ENCODE measurements at regions not wholly inside any gene's neighbourhood (a gene's known extent, or its start where the extent isn't known, plus 50 kb on each side); places are given as distances from the start of the nearest gene placed in this dataset.

- TF ChIP-seq ZBTB43 (CRISPR knock-in tag; IDR thresholded peaks at IDR 0.05) (no peak), CTCF (IDR thresholded peaks at IDR 0.05) (no peak), USF1 (CRISPR knock-in tag; IDR thresholded peaks at IDR 0.05) (no peak), CBFB (CRISPR knock-in tag; IDR thresholded peaks at IDR 0.05; ENCODE audit: low read depth) (no peak), ATF2 (CRISPR knock-in tag; IDR thresholded peaks at IDR 0.05; ENCODE audit: borderline replicate concordance, low read depth) (no peak), MAX (CRISPR knock-in tag; IDR thresholded peaks at IDR 0.05) (no peak), SP1 (CRISPR knock-in tag; conservative IDR thresholded peaks at IDR 0.05) (no peak), ELF4 (CRISPR knock-in tag; IDR thresholded peaks at IDR 0.05; ENCODE audit: low read depth) (no peak), TEAD4 (CRISPR knock-in tag; IDR thresholded peaks at IDR 0.05) (no peak)
Observed at GRCh38 chr2:219784178-219784577, 156.7 kb downstream of the SLC4A3 start.

Measured in WTC11 (cell line).